A549 (cell line): ENCODE measurements at regions not wholly inside any gene's neighbourhood (a gene's known extent, or its start where the extent isn't known, plus 50 kb on each side); places are given as distances from the start of the nearest gene placed in this dataset.

ENCODE experiments used
- ELK1 ChIP-seq: fragments of 150-350 bp; IDR thresholded peaks from 2 replicates; pipeline ENCODE4 v1.6.1; 2014; ENCODE audit warnings: low read depth, mild to moderate bottlenecking, low read length
- EP300 ChIP-seq, 2 experiments: fragments of >200 bp; sonication (Bioruptor Twin); formaldehyde crosslinking; IDR thresholded peaks; 2 replicates in 1 of 2; 3 replicates in 1 of 2; pipeline ENCODE4 v1.6.1; 2016 to 2017
- ESRRA ChIP-seq: fragments of 150-350 bp; IDR thresholded peaks from 2 replicates; pipeline ENCODE4 v1.6.1; 2014; ENCODE audit warnings: mild to moderate bottlenecking, low read length, borderline replicate concordance
- FOSL2 ChIP-seq, 2 experiments: fragments of 450-650 bp in 1 of 2; fragments of >200 bp in 1 of 2; sonication (Bioruptor Twin) in 1 of 2; formaldehyde crosslinking; IDR thresholded peaks; 2 replicates each; pipeline versions ENCODE4 v1.5.0 to v1.6.1; 2016 to 2020; ENCODE audit warnings: mild to moderate bottlenecking in 1 of 2, moderate library complexity in 1 of 2
- HDAC2 ChIP-seq: fragments of 200-600 bp; sonication (generic); IDR thresholded peaks from 2 replicates; pipeline ENCODE4 v1.6.1; 2016
- HOXA7 ChIP-seq: fragments of 250-450 bp; sonication (Bioruptor Pico); IDR thresholded peaks from 2 replicates; pipeline ENCODE4 v1.5.0; 2020; ENCODE audit warnings: mild to moderate bottlenecking, moderate library complexity
- MYC ChIP-seq: IDR thresholded peaks from 2 replicates; pipeline ENCODE4 v1.6.1; 2012; ENCODE audit warnings: mild to moderate bottlenecking, inconsistent platforms, low read length, improper control_type of control experiment, borderline replicate concordance
- RCOR1 ChIP-seq: fragments of 150-350 bp; IDR thresholded peaks from 2 replicates; pipeline ENCODE4 v1.6.1; 2014; ENCODE audit warnings: antibody characterized with exemption, low read length, low read depth
- ZC3H11A ChIP-seq: fragments of 450-650 bp; IDR thresholded peaks from 2 replicates; pipeline ENCODE4 v1.6.1; 2014; ENCODE audit warnings: antibody characterized with exemption, mild to moderate bottlenecking
- TF ChIP-seq, protein P1 (sequence below): IDR thresholded peaks from 2 replicates; pipeline ENCODE4 v1.6.1; 2012
- TF ChIP-seq, protein P2 (sequence below): fragments of >200 bp; sonication (Bioruptor Twin); formaldehyde crosslinking; IDR thresholded peaks from 3 replicates; pipeline ENCODE4 v1.5.1; 2016

- TF ChIP-seq HOXA7 (CRISPR knock-in tag) (no peak), ESRRA (no peak), FOSL2 (IDR thresholded peaks at IDR 0.05) (no peak), FOSL2 (CRISPR knock-in tag; IDR thresholded peaks at IDR 0.05) (no peak), ELK1 (no peak), EP300 (IDR thresholded peaks at IDR 0.05) (no peak), HDAC2 (no peak), RCOR1 (no peak), MYC (no peak), ZC3H11A (no peak)
- TF ChIP-seq, protein P1, sequence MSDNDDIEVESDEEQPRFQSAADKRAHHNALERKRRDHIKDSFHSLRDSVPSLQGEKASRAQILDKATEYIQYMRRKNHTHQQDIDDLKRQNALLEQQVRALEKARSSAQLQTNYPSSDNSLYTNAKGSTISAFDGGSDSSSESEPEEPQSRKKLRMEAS: no peak
- TF ChIP-seq, protein P2, sequence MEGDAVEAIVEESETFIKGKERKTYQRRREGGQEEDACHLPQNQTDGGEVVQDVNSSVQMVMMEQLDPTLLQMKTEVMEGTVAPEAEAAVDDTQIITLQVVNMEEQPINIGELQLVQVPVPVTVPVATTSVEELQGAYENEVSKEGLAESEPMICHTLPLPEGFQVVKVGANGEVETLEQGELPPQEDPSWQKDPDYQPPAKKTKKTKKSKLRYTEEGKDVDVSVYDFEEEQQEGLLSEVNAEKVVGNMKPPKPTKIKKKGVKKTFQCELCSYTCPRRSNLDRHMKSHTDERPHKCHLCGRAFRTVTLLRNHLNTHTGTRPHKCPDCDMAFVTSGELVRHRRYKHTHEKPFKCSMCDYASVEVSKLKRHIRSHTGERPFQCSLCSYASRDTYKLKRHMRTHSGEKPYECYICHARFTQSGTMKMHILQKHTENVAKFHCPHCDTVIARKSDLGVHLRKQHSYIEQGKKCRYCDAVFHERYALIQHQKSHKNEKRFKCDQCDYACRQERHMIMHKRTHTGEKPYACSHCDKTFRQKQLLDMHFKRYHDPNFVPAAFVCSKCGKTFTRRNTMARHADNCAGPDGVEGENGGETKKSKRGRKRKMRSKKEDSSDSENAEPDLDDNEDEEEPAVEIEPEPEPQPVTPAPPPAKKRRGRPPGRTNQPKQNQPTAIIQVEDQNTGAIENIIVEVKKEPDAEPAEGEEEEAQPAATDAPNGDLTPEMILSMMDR: no peak
These were observed 159.7 kb downstream of the BMP7 start for GRCh38 chr20:57106692-57107091.
